Bone marrow (tissue), 2 donors: ENCODE measurements at regions not wholly inside any gene's neighbourhood (a gene's known extent, or its start where the extent isn't known, plus 50 kb on each side); places are given as distances from the start of the nearest gene placed in this dataset.
A peak's percentile ranks its signal among the peaks of the same experiment; 100 is the strongest.
"Not testable (repeated sequence)": the region's sequence is repeated elsewhere in the genome, so short reads cannot be mapped to it uniquely, and the experiment has no call there.

Experiments used
- DNase-seq, 2 donors: peaks; one replicate each; lab custom pipeline; 2025; lab: John Stamatoyannopoulos, UW

DNA sequence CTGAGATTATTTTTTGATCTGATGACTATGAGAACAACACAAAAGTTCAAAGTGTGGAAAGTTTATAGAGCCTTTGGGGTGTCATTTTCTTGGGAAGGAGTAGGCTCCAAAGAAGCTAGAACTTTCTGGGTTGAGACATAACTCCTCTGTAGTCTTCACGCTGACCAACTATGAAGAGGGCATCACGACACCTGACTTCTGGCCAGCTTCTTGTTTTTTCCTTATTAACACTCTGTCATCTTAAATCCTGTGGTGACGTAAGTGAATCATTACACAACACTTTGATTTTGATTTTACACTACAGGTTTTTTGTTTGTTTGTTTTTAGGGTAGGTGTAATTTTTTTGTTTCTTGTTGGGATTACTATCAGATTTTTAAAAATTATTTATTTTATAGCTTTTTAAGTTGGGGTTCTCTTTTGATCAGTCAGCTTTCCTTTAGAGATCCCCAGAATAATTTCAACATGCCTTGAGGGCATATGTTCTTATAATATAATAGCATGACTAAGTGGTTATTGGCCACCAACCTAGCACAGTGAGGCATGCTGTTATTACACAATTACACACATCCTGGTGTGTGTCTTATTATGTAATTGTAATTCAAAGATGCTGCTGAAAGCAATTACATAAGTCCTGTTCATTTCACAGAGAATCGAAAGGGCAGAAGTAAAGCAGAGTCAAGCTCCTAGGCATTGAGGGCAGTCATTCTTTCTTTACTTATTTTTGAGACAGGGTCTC lies 281.6 kb upstream of the NOTCH2NLA start:
- DNase-seq, result not testable (repeated sequence)

DNA sequence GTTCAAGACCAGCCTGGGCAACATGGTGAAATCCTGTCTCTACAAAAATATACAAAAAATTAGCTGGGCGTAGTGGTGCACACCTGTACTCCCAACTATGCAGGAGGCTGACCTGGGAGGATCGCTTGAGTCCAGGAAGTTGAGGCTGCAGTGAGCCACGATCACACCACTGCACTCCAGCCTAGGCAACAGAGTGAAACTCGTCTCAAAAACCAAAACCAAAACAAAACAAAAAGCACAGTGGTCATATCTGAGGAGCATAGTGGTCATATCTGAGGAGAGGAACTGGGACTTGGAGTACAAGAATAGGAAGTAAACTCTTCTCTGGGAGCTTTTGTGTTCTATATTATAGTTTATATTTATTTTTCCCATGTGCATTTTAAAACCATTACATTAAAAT lies 275.3 kb upstream of the NOTCH2NLA start:
- not testable (repeated sequence) for DNase-seq

DNA sequence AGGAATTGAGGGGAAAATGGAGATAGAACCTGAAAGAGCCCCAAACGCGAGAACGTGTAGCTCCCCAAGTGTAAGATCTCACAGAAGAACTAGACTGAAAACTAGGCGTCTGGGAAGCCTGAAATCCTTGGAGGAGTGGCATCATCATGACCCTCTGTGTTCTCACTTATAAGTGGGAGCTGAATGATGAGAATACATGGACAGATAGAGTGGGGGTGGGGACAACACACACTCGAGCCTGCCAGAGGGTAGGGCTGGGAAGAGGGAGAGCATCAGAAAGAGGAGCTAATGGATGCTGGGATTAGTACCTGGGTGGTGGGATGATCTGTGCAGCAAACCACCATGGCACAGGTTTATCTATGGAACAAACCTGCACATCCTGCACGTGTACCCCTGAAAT lies 258.7 kb upstream of the NOTCH2NLA start:
- DNase-seq, result not testable (repeated sequence)

DNA sequence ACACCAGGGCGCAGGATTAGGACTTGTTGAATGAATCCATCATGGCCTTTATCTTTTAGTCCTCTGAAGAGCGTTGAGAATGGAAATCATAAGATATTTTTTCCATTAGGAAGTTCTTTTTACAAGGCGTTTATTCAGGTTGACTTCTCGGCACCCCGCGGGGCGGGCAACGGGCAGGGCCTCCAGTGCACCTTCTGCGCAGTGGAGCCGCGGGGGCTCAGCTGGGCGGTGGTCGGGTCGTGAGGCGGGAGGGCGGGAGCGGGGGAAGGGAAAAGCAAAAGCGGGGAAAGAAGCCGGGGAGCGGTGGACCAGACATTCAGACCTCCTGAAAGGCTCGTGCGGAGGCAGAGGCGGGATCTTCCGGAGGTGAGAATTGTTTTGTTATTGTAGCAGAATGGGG lies 258.3 kb upstream of the NOTCH2NLA start:
- not testable (repeated sequence) for DNase-seq

DNA sequence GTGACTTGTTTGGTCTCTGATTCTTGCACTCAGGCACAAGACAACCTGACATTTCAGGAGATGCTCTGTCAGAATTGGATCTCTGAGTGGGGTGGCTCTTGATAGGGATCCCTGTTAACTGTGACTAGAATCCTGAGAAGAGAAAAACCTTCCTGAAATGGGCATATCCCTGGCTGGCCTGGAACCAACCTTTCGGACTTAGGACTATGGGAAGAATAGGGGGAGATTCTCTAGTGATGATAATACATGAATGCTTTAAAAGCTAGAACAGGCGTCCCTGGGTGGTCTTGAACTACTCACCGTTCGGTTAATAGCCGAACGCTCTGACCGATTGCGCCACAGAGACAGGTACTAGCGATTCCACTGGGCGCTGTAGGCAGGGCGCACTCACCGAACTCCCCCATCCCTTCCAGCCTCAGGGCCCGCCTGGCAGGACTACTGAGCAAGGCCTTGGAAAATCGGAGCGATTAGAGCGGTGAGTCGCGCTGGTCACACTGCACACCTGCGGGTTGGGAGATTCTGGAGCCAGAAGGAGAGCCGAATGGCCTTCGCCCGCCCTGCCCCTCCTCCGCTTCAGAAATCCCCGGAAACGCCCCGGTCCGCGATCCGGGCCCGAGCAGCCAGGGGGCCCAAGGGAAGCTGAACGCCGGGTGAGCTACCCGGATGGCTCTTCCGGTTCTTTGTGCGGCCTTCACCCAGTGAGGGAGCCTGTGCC lies 257.6 kb upstream of the NOTCH2NLA start:
- not testable (repeated sequence) for DNase-seq

DNA sequence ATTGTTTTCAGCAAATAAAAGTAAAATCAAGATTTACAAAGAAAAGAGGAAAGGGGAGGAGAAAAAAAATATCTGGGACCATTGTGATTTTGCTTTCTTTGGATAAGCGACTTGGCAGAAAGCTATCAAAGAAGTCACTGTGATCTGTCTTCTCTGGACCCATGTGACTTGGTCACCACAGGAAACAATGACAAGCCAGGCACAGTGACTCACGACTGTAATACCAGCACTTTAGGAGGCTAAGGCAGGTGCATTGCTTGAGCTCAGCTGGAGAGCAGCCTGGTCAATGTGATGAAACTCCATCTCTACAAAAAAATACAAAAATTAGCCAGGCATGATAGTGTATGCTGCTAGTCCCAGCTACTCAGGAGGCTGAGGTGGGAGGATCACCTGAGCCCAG lies 255.4 kb upstream of the NOTCH2NLA start:
- DNase-seq, result not testable (repeated sequence)

DNA sequence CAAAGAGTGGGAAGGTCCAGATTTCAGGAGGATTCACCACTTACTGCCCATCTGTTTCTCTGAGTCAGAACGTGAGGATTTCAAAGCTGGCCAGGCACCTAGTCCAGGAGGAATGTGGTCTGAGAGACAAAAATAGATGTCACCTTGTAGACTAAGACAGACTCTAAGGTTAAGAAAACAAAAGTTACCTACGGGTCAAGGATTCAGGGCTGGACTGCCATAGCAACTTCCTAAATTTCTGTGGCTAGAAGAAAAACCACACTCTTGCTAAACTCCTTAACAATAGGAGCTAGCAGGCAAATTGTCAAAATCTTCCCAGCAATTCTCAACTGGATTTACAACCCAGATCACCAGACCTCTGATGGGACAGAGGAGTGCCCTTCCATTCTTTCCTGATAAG lies 250.4 kb upstream of the NOTCH2NLA start:
- not testable (repeated sequence) for DNase-seq

DNA sequence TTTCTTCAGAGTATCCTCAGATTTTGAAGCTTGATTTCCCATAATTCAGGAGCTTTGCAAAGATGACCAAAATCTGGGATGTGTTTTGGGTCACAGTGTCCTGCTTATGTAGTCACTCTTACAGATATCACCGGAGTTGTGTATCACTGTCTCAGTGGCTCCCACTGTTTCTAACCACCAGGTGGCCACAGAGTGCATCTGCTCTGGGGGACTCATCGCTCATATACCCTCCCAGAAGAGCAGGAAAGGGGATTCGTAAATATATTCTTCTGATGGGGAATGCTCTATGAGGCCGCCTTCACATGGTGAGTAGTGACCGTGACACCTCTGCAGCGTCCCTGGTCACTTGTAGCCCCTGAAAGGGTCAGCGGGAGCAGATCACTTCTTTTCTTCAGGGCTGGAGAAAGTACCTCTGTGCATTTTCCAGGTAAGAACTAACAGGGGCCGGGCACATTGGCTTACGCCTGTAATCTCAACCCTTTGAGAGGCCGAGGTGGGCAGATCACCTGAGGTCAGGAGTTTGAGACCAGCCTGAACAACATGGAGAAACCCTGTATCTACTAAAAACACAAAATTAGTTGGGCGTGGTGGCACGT lies 249.4 kb upstream of the NOTCH2NLA start:
- DNase-seq, result peak; percentile 1 to 2

DNA sequence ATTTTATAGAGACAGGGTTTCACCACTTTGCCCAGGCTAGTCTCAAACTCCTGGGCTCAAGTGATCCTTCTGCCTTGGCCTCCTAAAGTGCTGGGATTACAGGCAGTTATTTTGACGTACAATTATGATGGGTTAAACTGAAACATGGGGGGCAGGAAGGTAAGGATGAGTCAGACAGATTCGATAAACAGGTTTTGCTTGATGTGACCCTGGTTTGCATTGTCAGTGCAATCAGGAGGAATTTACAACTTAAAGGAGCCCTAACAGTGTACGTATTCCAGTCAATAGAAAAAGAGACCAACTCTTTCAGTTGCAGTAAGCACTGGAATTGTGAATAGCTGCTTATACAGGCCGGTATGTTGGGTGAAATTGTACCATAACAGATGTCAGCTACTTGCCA lies 246.3 kb upstream of the NOTCH2NLA start:
- not testable (repeated sequence) for DNase-seq

DNA sequence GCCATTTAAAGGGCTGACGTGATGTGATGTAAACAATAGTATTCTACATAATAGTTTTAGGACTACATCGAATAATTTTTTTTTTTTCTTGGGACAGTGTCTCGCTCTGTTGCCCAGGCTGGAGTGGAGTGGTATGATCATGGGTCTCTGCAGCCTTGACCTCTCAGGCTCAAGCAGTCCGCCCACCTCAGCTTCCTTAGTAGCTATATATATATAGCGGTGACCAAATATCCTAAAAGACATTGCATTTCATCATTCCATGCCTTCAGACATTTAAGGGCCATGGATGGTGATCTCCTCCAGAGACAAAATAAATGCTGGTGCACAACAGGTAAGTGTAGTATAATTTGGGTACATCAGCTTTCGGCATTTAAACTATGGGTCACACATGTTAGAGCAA lies 245.4 kb upstream of the NOTCH2NLA start:
- DNase-seq, result not testable (repeated sequence)

DNA sequence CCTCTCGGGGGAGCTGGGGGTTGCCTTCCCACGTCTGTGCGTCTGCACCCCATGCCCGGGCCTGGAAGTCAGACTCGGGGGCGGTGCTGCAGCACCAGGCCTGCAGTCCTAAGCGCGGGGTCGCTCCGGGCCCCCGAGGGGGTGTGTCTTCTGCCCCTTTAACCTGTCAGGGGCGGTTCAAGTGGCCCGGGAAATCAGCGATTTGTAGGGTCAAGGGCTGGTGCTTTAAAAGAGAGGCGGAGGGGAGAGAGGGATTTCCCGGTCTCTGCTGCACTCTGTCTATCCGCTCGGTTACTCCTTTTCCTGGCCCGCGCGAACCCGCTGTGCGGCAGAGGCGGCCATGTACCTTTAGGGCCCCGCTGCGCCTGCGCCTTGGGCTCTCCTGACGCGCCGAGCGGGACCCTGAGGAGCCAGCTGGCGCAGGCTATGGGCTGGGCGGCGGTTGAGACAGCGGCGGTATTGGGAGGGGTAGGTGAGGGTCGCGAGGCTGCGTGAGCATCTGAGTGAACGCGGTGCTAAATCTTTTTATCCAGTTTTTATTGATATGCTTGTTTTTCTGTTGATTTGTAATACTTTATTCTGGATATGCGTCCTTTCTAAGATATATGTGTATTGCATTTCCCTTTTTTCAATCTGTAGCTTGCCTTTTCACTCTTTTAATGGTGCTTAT lies 243.5 kb upstream of the NOTCH2NLA start:
- peak; percentile 13 to 42 for DNase-seq

DNA sequence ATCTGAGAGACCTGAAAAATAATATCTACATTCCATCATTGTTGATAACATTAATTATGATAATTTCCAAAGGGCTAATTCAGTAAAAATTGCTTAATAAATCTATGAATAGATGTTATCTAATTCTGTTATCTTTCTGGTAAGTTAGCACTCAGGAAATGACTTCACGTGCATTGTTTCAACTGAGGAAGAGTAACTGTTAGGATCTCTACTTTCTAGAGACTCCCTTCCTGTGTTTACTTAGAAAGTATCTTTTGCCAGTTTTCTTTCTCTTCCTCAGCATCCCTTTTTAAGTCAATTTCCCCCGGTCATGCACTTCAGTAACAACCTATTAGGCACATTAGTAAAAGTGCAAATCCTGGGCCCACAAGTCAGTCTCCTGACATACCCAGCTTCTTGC lies 231.1 kb upstream of the NOTCH2NLA start:
- not testable (repeated sequence) for DNase-seq

DNA sequence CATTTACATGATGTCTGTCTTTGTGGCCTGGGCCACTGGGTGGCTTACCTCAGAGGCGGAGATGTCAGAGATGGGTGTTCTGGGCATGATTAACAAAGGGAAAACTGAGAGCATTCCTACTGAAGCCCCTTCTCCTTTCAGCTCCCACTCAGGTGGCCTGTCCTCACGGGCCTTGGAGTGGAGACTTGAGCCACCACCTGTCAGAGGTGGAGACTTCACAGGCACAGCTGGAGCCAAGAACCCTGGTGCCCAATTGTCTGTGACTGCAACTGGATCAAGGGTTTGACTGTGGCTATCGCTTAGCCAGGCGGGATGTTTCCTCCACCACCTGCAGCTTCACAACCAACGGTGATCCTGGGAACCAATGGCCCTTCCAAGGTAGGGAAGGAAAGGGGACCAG lies 230.5 kb upstream of the NOTCH2NLA start:
- not testable (repeated sequence) for DNase-seq

DNA sequence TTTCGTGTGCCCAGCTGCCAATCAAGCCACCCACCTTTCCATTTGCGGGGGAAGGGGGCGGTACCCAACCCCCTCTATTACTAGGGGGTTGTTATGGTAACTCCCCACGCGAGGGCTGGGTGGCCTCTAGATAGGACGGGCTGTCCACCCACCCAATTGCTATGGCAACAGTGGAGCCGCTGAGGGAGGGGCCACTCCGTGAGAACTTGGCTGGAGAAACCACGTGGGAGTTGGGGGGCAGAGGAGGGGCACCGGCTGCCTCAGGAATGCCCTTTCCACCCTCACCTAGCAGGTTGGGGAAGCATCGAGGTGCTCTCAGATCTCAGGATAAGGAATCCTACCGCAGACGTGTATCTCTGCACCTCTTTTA lies 220.0 kb upstream of the NOTCH2NLA start:
- not testable (repeated sequence) for DNase-seq

DNA sequence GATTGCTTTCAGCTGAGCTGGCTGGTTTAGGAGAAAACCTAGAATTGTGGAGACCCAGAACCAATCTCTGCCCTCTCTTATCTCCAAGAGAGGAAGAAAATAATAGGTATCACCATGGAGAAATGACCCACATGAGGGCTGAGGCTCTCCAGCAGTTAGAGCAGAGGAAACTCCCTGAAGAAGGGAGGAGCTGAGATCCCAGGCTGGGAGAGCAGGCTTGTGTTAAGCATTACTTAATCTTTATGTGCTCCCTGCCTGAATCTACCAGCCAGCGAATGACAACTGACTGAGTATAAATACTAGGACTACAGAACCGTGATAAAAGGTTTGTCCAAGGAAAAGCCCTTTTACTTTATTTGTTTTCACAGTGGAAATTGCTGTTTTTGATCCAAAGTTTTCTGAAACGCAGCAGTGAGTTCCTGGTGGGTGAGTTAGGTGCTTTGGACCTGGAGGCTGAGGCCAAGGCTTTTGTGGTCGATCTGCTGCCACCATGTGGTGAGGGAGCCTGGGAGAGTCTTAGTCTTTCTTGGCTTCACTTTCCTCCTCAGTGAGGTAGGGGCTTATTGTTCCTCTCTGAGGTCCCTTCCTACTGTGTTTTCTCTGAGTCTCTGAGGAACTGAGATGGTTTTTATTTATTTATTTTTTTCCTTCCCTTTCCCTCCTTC lies 219.5 kb upstream of the NOTCH2NLA start:
- DNase-seq, result not testable (repeated sequence)

DNA sequence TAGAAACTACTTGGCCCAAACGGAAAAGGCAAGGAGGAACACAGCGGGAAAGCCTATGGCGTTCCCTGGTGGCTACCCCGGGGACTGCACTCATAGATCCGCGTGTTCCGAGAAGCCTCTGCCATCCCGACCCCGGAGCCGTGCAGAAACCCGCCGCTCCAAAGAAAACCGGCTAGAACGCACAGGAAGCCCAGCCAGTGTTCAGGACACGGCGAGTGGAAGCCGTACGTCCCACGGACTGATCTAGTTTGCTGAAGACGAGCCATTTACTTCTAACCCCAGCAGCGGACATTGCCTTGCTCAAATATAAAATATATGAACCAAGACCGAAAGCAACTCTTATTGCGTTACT lies 215.0 kb upstream of the NOTCH2NLA start:
- peak in 1 of 2 donors; percentile 44 for DNase-seq

DNA sequence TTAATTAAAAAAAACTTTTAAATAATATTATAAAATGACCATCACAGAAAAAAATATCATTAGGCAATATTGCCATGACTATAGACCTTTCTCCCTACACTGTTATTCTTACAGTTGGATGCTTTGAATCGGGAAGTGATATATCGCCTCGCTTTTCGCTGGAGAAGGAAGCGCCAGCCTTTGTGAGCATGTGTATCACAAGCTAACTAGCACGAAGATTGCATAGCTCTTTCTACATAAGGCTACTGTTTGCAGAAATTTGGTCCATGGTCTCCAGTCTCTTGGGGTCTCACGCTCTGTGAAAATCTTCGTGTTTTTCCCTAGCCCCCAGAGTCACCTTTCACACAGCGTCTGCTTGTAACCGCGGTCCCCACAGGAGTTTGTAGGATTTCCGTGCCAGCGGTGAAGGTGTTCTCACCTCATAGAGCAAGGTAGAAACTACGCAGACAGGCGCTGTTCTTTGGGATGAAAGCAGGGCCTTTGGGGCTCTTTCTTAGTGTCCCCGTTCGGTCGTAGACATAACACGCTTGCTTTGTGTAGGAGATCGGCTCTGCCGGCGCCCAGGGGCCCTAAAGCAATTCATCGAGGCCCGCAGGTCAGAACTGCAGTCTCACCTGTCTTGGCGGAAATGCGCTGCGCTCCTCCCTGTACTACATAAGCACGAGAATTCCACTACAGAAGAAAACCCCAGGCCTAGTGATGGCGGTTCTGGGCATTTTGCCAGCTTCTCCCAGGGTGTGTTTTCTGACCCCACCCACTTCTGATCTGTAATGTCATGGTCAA lies 214.5 kb upstream of the NOTCH2NLA start:
- not testable (repeated sequence) for DNase-seq

DNA sequence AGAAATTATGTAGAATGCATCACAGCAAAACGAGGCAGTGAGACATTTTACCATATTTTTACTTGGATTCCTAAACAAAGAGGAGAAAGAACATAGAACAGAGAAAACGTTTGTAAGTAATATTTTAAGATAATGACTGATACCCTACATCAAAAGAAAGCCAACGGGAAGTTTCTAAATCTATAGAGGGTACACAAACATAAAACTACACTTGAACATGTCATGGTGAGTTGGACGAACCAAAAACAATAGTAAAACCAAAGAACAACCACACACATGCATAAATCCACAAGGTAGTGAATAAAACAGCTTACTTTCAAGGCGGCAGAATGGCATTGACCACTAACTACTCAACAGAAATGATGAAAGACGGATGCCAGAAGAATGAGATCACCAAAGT lies 209.7 kb upstream of the NOTCH2NLA start:
- not testable (repeated sequence) for DNase-seq

DNA sequence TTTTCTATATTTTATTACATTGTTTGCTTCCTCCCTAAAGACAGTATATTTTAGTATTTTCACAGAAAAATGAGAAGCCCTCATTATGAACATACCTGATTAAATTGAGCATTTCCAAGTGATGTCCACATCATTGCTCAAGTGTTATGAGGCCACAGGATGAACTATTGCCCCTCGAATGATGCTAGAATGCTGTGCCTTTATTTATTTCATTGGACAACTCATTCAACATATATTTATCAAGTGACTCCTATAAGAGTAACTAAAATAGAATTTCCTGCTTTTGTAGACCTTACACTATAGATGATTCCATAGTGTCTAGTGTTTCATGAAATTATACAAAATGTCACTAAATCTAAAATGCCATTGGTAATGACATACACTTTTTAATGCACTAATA lies 187.8 kb upstream of the NOTCH2NLA start:
- DNase-seq, result not testable (repeated sequence)

DNA sequence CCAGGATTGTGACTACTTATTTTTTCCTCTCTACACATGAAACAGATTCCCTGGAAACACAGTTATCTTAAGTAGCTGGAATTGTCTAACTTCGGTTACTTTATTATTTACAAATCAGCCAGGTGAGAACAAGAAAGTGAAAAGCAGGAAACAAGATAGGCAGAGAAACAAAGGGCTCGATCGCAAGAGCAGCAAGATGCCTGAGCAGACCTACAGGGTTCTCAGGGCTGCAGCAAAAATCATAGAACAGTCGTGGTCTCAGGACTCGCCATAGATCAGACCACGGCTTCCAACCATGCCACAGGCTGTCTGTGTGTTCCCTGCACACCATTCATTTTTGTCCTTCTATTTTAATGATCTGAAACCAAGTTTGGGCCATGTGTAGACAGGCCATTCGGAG lies 186.2 kb upstream of the NOTCH2NLA start:
- not testable (repeated sequence) for DNase-seq

DNA sequence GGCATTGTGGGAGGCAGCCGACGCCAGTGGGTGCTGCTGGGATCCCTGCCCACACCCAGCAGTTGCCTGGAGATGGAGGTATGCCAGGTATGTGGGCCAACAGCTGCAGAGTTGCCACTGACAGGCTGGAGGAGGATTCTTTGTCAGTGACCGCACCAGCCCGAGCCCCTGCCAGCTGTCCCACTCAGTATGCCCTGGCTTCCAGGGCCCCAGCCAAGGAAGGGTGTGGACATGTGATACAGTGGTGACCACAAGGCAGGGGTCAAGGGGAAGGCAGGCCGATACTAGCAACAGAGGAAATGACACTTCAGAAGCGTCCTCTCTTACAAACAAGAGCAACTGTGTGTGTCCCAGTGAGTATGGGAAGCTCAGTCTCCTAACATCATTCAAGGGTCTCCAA lies 185.1 kb upstream of the NOTCH2NLA start:
- not testable (repeated sequence) for DNase-seq
